D721Med (cell line): ENCODE measurements at regions not wholly inside any gene's neighbourhood (a gene's known extent, or its start where the extent isn't known, plus 50 kb on each side); places are given as distances from the start of the nearest gene placed in this dataset.

Source experiments
- DNase-seq: peaks from one replicate; pipeline ENCODE4 v3.0.0; 2011; ENCODE audit warnings: low spot score; ENCODE audit not compliant: insufficient read length
- FAIRE-seq: peaks from 2 replicates; lab custom pipeline; 2011; peaks lifted over from hg19 to GRCh38; lab: Jason Lieb, UNC
- TF ChIP-seq, protein P1 (sequence below): IDR thresholded peaks from 2 replicates; pipeline ENCODE4 v1.5.1; 2012; ENCODE audit warnings: mild to moderate bottlenecking, control low read depth; ENCODE audit not compliant: insufficient read depth; ENCODE audit errors: missing control alignments

DNA sequence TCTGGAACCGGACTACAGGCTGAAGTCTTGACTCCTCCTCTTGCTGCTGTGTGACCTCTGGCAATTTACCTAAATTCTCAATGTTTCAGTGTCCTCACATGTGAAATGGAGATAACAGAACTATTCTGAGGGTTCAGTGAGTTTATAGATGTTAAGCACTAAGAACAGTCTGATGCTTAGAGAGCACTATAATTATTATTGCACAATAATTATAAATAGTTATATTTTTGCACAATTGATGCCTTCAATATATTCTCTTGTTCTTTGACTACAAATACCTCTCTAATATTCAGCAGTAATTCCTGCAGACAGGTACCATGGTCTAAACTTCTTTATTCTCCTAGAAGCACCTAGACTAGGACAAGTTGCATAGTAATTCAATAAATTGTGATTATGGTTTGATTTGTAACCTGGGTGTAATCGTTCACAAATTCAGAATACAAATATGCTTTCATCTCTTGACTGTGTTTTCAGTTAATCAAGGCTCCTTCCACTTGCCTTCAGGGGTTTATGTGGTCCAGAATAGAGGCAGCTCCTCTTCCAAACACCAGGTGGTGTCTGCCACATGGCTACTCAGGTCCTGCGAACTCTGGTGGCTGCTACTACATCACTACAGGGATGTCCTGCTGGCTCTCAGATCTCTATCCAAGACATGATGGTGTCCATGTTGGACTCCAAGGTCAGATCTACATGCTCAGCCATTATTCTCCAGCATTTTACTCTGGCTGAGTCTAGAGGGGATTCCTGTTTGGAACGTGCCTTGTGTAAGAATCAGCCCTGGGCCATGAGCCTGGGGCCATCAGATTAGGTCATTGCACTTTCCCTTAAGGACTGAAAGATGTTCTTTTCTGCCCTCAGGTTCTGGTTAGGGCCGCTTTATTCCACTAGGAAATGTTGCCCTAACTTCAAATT is 103.4 kb downstream of the QRFPR start:
- FAIRE-seq (no peak), DNase-seq (no peak)
- TF ChIP-seq, protein P1, sequence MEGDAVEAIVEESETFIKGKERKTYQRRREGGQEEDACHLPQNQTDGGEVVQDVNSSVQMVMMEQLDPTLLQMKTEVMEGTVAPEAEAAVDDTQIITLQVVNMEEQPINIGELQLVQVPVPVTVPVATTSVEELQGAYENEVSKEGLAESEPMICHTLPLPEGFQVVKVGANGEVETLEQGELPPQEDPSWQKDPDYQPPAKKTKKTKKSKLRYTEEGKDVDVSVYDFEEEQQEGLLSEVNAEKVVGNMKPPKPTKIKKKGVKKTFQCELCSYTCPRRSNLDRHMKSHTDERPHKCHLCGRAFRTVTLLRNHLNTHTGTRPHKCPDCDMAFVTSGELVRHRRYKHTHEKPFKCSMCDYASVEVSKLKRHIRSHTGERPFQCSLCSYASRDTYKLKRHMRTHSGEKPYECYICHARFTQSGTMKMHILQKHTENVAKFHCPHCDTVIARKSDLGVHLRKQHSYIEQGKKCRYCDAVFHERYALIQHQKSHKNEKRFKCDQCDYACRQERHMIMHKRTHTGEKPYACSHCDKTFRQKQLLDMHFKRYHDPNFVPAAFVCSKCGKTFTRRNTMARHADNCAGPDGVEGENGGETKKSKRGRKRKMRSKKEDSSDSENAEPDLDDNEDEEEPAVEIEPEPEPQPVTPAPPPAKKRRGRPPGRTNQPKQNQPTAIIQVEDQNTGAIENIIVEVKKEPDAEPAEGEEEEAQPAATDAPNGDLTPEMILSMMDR, result peak; percentile 32

DNA sequence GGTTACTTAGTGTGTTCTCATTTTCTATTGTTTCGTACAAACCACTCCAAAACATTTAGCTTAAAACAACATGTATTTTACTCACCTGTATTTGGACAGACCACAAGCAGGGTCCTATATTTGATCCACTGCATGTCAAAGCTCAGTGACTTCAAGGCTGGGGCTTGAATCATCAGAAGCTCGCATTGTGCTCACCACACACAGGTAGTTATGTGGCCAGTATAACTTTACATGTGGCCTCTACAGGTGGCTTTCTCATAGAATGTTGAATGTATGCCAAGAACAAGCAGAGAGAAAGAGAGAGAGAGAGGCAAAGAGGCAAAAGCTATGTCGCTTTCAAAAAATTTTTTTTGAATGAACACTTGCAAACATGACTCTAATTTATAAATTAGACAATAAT is 107.6 kb downstream of the QRFPR start:
- DNase-seq, result no peak
- TF ChIP-seq, protein P1, result no peak
- no peak for FAIRE-seq

DNA sequence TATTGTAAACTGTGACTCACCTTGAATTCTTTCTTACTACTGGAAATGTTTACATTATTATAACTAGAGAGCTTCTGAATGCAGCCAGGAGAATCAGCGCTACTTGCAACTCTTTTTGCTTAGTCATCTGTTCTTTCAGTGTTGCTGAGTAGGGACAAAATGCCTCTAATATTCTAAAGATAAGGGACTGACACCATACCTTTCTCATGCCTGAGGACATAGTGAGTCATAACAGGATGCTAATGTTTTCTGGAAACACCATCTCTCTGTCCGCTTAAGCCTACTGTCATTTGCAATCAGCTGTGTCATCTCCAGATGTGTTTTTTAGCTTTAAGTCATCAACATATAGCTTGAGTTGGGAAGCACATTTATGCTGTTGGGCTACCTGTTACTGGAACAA is 108.3 kb downstream of the QRFPR start:
- FAIRE-seq (no peak), DNase-seq (no peak)
- TF ChIP-seq, protein P1, result no peak

DNA sequence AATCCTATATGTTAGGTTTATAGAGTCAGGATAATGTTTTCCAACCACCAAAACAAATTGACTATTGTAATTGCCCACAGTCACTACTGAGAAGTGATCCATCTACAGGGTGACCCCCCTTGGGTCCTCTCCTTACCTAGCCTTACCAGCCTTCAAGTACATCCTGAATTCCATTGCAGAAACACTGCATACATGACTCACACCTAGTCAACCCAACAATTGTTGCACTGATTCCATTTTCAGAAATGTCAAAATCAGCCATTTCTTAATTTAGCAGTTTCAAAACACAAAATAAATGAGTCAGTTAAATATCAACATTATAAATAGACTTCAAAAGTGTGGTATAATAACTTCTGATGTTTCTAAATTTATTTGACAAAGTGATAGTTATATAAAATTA is 106.3 kb upstream of the TNIP3 start:
- TF ChIP-seq, protein P1, result no peak
- FAIRE-seq (no peak), DNase-seq (no peak)

DNA sequence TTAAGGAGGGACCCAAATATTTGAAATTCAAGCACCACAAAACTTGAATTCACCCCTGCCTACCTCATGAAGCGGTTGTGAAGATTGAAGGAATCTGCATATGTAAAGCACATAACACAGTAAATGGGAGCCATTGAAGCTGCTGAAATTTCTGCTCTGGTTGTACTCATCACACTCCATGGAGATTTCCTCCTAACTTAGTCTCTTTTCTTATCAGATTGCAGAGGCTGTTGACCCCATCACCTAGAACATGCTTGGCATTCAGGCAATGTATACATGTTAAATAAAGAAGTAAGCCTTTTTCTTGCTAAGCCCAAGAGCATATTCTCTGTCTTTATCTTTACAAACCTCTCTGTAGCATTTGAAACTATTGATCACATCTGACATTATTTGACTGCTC is 104.9 kb upstream of the TNIP3 start:
- TF ChIP-seq, protein P1, result no peak
- DNase-seq (no peak), FAIRE-seq (no peak)

DNA sequence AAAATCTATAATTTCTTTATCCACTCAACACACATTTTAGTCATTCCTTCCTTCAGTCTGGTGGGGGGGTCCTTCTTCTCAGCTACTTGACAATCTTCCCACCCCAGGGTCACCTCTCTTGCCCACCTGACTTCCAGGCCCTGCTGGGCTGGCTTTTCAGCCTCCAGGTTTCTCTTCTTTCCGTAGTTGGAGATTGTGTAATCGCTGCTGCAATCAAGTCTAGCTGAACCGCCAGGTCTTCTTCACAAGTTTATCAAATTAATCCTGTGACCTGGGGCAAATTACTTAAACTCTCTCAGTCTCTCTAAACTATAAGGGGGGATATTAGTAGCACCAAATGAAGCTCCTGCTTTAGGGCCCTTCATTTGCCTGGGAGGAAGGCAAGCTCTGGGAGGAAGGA is 102.9 kb upstream of the TNIP3 start:
- no peak for DNase-seq
- TF ChIP-seq, protein P1, result no peak
- no peak for FAIRE-seq

DNA sequence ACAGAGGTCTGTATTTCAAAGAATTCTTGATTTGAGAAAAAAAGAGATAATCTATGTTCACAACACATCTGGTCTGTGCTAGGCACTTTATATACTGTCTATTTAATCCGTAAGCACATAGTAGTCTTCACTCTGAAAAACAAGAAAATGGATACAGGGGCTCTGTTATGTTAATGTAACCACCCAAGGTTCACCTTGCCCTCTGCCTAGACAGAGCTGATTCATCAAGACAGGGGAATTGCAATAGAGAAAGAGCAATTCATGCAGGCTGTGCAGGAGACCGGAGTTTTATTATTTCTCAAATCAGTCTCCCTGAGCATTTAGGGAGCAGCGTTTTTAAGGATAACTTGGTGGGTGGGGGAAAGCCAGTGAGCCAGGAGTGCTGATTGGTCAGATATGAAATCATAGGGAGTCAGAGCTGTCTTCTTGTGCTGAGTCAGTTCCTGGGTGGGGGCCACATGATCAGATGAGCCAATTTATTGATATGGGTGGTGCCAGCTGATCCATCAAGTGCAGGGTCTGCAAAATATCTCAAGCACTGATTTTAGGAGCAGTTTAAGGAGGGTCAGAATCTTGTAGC is 92.9 kb upstream of the TNIP3 start:
- DNase-seq (no peak), FAIRE-seq (no peak)
- TF ChIP-seq, protein P1, result no peak
